WTC11 (cell line): ENCODE measurements at regions not wholly inside any gene's neighbourhood (a gene's known extent, or its start where the extent isn't known, plus 50 kb on each side); places are given as distances from the start of the nearest gene placed in this dataset.

ENCODE experiments used
- ATAC-seq: fragments of 200-7000 bp; cut with Tn5 transposase; 2 replicates; pipeline ENCODE4 v1.10.0; 2021; ENCODE audit warnings: mild to moderate bottlenecking, moderate library complexity
- CTCF ChIA-PET: fragments of 300-600 bp; sonication (Branson Sonifier 250); formaldehyde crosslinking; loops from one replicate; lab custom pipeline; 2021; ENCODE audit warnings: antibody characterized with exemption; lab: Charles Lee
- POLR2A ChIA-PET: fragments of 350-600 bp; sonication (Branson Sonifier 250); formaldehyde crosslinking; loops from one replicate; lab custom pipeline; 2021; ENCODE audit warnings: antibody characterized with exemption; lab: Charles Lee
- DNase-seq: peaks from one replicate; pipeline ENCODE4 v3.0.0; 2021; ENCODE audit warnings: low spot score
- H3K27ac Mint-ChIP-seq: 2 replicates; pipeline ENCODE4 v1.8.0; 2021; ENCODE audit warnings: mixed read lengths
- H3K27me3 Mint-ChIP-seq: 2 replicates; pipeline ENCODE4 v1.8.0; 2021; ENCODE audit warnings: low read depth, mild to moderate bottlenecking, moderate library complexity, mixed read lengths
- H3K36me3 Mint-ChIP-seq: 2 replicates; pipeline ENCODE4 v1.8.0; 2021; ENCODE audit warnings: mixed read lengths
- H3K4me1 Mint-ChIP-seq: 2 replicates; pipeline ENCODE4 v1.8.0; 2022; ENCODE audit warnings: mixed read lengths
- H3K4me3 Mint-ChIP-seq: 2 replicates; pipeline ENCODE4 v1.8.0; 2021; ENCODE audit warnings: mild to moderate bottlenecking, moderate library complexity, mixed read lengths
- H3K9me3 Mint-ChIP-seq: 2 replicates; pipeline ENCODE4 v1.8.0; 2021; ENCODE audit warnings: mixed read lengths
- AFF4 ChIP-seq: sonication (generic); formaldehyde crosslinking; IDR thresholded peaks from 2 replicates; pipeline ENCODE4 v1.8.1; 2023; ENCODE audit warnings: mild to moderate bottlenecking, missing genetic modification reagents, borderline replicate concordance
- AR ChIP-seq: fragments of 250-450 bp; sonication (Bioruptor Pico); IDR thresholded peaks from 2 replicates; pipeline ENCODE4 v1.9.0; 2021; ENCODE audit warnings: mild to moderate bottlenecking
- ESRRA ChIP-seq: sonication (generic); formaldehyde crosslinking; IDR thresholded peaks from 2 replicates; pipeline ENCODE4 v1.8.1; 2022; ENCODE audit warnings: mild to moderate bottlenecking, missing genetic modification reagents, borderline replicate concordance
- ETV6 ChIP-seq: sonication (generic); formaldehyde crosslinking; IDR thresholded peaks from 2 replicates; pipeline ENCODE4 v1.8.1; 2022; ENCODE audit warnings: mild to moderate bottlenecking, missing genetic modification reagents
- FOXP4 ChIP-seq: sonication (generic); formaldehyde crosslinking; IDR thresholded peaks from 2 replicates; pipeline ENCODE4 v1.8.0; 2022; ENCODE audit warnings: mild to moderate bottlenecking, missing genetic modification reagents
- GTF2I ChIP-seq: fragments of 250-450 bp; sonication (Bioruptor Pico); conservative IDR thresholded peaks from 2 replicates; pipeline ENCODE4 v1.4.0; 2021; ENCODE audit warnings: mild to moderate bottlenecking
- MYBL2 ChIP-seq: sonication (generic); formaldehyde crosslinking; IDR thresholded peaks from 2 replicates; pipeline ENCODE4 v1.8.1; 2023; ENCODE audit warnings: mild to moderate bottlenecking, moderate library complexity, missing genetic modification reagents
- NFYB ChIP-seq: sonication (generic); formaldehyde crosslinking; conservative IDR thresholded peaks from 2 replicates; pipeline ENCODE4 v1.8.0; 2022; ENCODE audit warnings: low read depth, missing genetic modification reagents
- NR3C1 ChIP-seq: sonication (generic); formaldehyde crosslinking; conservative IDR thresholded peaks from 2 replicates; pipeline ENCODE4 v1.8.1; 2023; ENCODE audit warnings: low read depth, mild to moderate bottlenecking, missing genetic modification reagents
- PRDM15 ChIP-seq: sonication (generic); formaldehyde crosslinking; IDR thresholded peaks from 2 replicates; pipeline ENCODE4 v1.8.0; 2022; ENCODE audit warnings: missing genetic modification reagents
- SOX15 ChIP-seq: fragments of 250-450 bp; sonication (Bioruptor Pico); IDR thresholded peaks from 2 replicates; pipeline ENCODE4 v1.9.0; 2021; ENCODE audit warnings: mild to moderate bottlenecking
- TCF7 ChIP-seq: sonication (generic); formaldehyde crosslinking; IDR thresholded peaks from 2 replicates; pipeline ENCODE4 v1.8.0; 2022; ENCODE audit warnings: mild to moderate bottlenecking, low read depth, missing genetic modification reagents, moderate library complexity
- ZBTB43 ChIP-seq: sonication (generic); formaldehyde crosslinking; IDR thresholded peaks from 2 replicates; pipeline ENCODE4 v1.8.1; 2023; ENCODE audit warnings: mild to moderate bottlenecking, missing genetic modification reagents
- ZNF232 ChIP-seq: sonication (generic); formaldehyde crosslinking; IDR thresholded peaks from 2 replicates; pipeline ENCODE4 v1.8.0; 2022; ENCODE audit warnings: mild to moderate bottlenecking, missing genetic modification reagents
- ZNF425 ChIP-seq: fragments of 250-450 bp; sonication (Bioruptor Pico); conservative IDR thresholded peaks from 2 replicates; pipeline ENCODE4 v1.9.0; 2021; ENCODE audit warnings: mild to moderate bottlenecking

- TF ChIP-seq ZNF425 (no peak), TCF7 (CRISPR knock-in tag) (no peak), ZBTB43 (CRISPR knock-in tag) (no peak), SOX15 (CRISPR knock-in tag) (no peak), FOXP4 (no peak), NR3C1 (CRISPR knock-in tag) (no peak), AR (no peak)
- TF ChIP-seq, all 79 proteins: peak for 0
Observed at GRCh38 chr10:65234261-65234660, 1691.6 kb upstream of the LRRTM3 start (continued).

GRCh38 chr10:65235266-65235665 is 1690.6 kb upstream of the LRRTM3 start:
- no peaks in the 10 kb centered on the region for H3K9me3 Mint-ChIP-seq
- H3K36me3 Mint-ChIP-seq: no peaks in the 10 kb centered on the region
- TF ChIP-seq PRDM15 (CRISPR knock-in tag): no peak
- TF ChIP-seq NFYB (CRISPR knock-in tag): no peak
- no peak for TF ChIP-seq AFF4 (CRISPR knock-in tag)
- no peak for TF ChIP-seq ZNF232 (CRISPR knock-in tag)
- TF ChIP-seq GTF2I (CRISPR knock-in tag): no peak
- TF ChIP-seq MYBL2: no peak
- TF ChIP-seq FOXP4: no peak
- no peak for TF ChIP-seq ETV6 (CRISPR knock-in tag)
- no peak for TF ChIP-seq ESRRA (CRISPR knock-in tag)
- H3K4me1 Mint-ChIP-seq: peaks cover 16% of the 10 kb centered on the region
- H3K27ac Mint-ChIP-seq: no peak overlapping the region
- ATAC-seq (no peak), DNase-seq (no peak)
- CTCF ChIA-PET: no interaction called here
- no peak overlapping the region for H3K4me3 Mint-ChIP-seq
- POLR2A ChIA-PET: no interaction called here
- no peaks in the 10 kb centered on the region for H3K27me3 Mint-ChIP-seq
